ENCODE measurements at regions not wholly inside any gene's neighbourhood (a gene's known extent, or its start where the extent isn't known, plus 50 kb on each side); places are given as distances from the start of the nearest gene placed in this dataset.
A peak's percentile ranks its signal among the peaks of the same experiment; 100 is the strongest.

GRCh38 chr15:97745481-97746071, 214.9 kb upstream of the ARRDC4 start:
- H3K4me2 ChIP-seq, result no peak overlapping the region
- H3K4me1 ChIP-seq (ENCODE audit: insufficient read depth), result no peaks in the 10 kb centered on the region
- H4K20me1 ChIP-seq (ENCODE audit: insufficient read depth, poor library complexity, severe bottlenecking), result no peaks in the 10 kb centered on the region
- peak; percentile 60 for TF ChIP-seq CTCF (IDR thresholded peaks at IDR 0.05; ENCODE audit: poor library complexity)
- TF ChIP-seq EZH2phosphoT487 (IDR thresholded peaks at IDR 0.05; ENCODE audit: low read depth, severe bottlenecking, unreplicated experiment), result no peak
- TF ChIP-seq EZH2 (IDR thresholded peaks at IDR 0.05; ENCODE audit: borderline replicate concordance), result no peak
- no peak overlapping the region for H3K4me3 ChIP-seq
- no peaks in the 10 kb centered on the region for H3K9me2 ChIP-seq (replicated peaks; ENCODE audit: insufficient read depth)
- H3K36me3 ChIP-seq (replicated peaks; ENCODE audit: insufficient read depth, low read depth), result no peaks in the 10 kb centered on the region
- no peak overlapping the region for H2AFZ ChIP-seq
- DNase-seq (ENCODE audit: low spot score), result peak; percentile 67
- 49% methylated on average over 8 of the region's 8 CpGs for WGBS (ENCODE audit: low lambda C conversion rate, missing lambda C conversion rate)
- H3K9me3 ChIP-seq (ENCODE audit: low read depth), result no peaks in the 10 kb centered on the region
- H3K27ac ChIP-seq, result no peak overlapping the region
- no peaks in the 10 kb centered on the region for H3K79me2 ChIP-seq
- H3K27me3 ChIP-seq, result no peaks in the 10 kb centered on the region

- Histone ChIP-seq H3K4me1 (ENCODE audit: insufficient read depth) (no peaks in the 10 kb centered on the region), H3K27me3 (no peaks in the 10 kb centered on the region), H4K20me1 (ENCODE audit: insufficient read depth, poor library complexity, severe bottlenecking) (no peaks in the 10 kb centered on the region), H2AFZ (no peak overlapping the region), H3K36me3 (replicated peaks; ENCODE audit: insufficient read depth, low read depth) (no peaks in the 10 kb centered on the region), H3K27ac (no peak overlapping the region), H3K79me2 (no peaks in the 10 kb centered on the region), H3K9me3 (ENCODE audit: low read depth) (no peaks in the 10 kb centered on the region), H3K9me2 (replicated peaks; ENCODE audit: insufficient read depth) (no peaks in the 10 kb centered on the region), H3K4me2 (no peak overlapping the region), H3K4me3 (no peak overlapping the region)
- WGBS (ENCODE audit: low lambda C conversion rate, missing lambda C conversion rate), result 76% methylated on average over 5 of the region's 5 CpGs
- no peak for DNase-seq (ENCODE audit: low spot score)
- TF ChIP-seq CTCF (IDR thresholded peaks at IDR 0.05; ENCODE audit: poor library complexity) (no peak), EZH2phosphoT487 (IDR thresholded peaks at IDR 0.05; ENCODE audit: low read depth, severe bottlenecking, unreplicated experiment) (no peak), EZH2 (IDR thresholded peaks at IDR 0.05; ENCODE audit: borderline replicate concordance) (no peak)
Observed at GRCh38 chr15:97747342-97747741, 213.2 kb upstream of the ARRDC4 start.

- Histone ChIP-seq H3K9me2 (replicated peaks; ENCODE audit: insufficient read depth) (no peaks in the 10 kb centered on the region), H3K79me2 (no peaks in the 10 kb centered on the region), H3K4me3 (no peak overlapping the region), H3K9me3 (ENCODE audit: low read depth) (no peaks in the 10 kb centered on the region), H3K4me1 (ENCODE audit: insufficient read depth) (no peaks in the 10 kb centered on the region), H3K36me3 (replicated peaks; ENCODE audit: insufficient read depth, low read depth) (no peaks in the 10 kb centered on the region), H3K27me3 (no peaks in the 10 kb centered on the region), H4K20me1 (ENCODE audit: insufficient read depth, poor library complexity, severe bottlenecking) (no peaks in the 10 kb centered on the region), H3K27ac (no peak overlapping the region), H3K4me2 (no peak overlapping the region), H2AFZ (no peak overlapping the region)
- no peak for DNase-seq (ENCODE audit: low spot score)
- 74% methylated on average over 5 of the region's 5 CpGs for WGBS (ENCODE audit: low lambda C conversion rate, missing lambda C conversion rate)
- TF ChIP-seq EZH2 (IDR thresholded peaks at IDR 0.05; ENCODE audit: borderline replicate concordance) (no peak), EZH2phosphoT487 (IDR thresholded peaks at IDR 0.05; ENCODE audit: low read depth, severe bottlenecking, unreplicated experiment) (no peak), CTCF (IDR thresholded peaks at IDR 0.05; ENCODE audit: poor library complexity) (no peak)
Observed at GRCh38 chr15:97748576-97748975, 211.9 kb upstream of the ARRDC4 start.
